ENCODE measurements at regions not wholly inside any gene's neighbourhood (a gene's known extent, or its start where the extent isn't known, plus 50 kb on each side); places are given as distances from the start of the nearest gene placed in this dataset.
"Not testable (repeated sequence)": the region's sequence is repeated elsewhere in the genome, so short reads cannot be mapped to it uniquely, and the experiment has no call there.

GRCh38 chr4:112721627-112722026 is 84.7 kb downstream of the LARP7 start:
- Mint-ChIP-seq H3K4me3 (ENCODE audit: unreplicated experiment) (no peak overlapping the region), H3K4me1 (ENCODE audit: low read depth, unreplicated experiment) (no peaks in the 10 kb centered on the region), H3K36me3 (ENCODE audit: insufficient read depth, unreplicated experiment) (no peaks in the 10 kb centered on the region), H3K27me3 (ENCODE audit: insufficient read depth, unreplicated experiment) (no peaks in the 10 kb centered on the region), H3K27ac (ENCODE audit: unreplicated experiment) (no peak overlapping the region), H3K9me3 (ENCODE audit: unreplicated experiment) (no peaks in the 10 kb centered on the region)
- Histone ChIP-seq H3K36me3 (ENCODE audit: control insufficient read depth, insufficient read depth, low read length) (no peaks in the 10 kb centered on the region), H3K27me3 (replicated peaks; ENCODE audit: control insufficient read depth, insufficient read depth, low read length) (no peaks in the 10 kb centered on the region), H3K9me3 (no peaks in the 10 kb centered on the region), H3K4me1 (no peaks in the 10 kb centered on the region), H3K4me3 (ENCODE audit: low read depth, low read length) (no peak overlapping the region)
- no peak for DNase-seq
- TF ChIP-seq, protein P1, sequence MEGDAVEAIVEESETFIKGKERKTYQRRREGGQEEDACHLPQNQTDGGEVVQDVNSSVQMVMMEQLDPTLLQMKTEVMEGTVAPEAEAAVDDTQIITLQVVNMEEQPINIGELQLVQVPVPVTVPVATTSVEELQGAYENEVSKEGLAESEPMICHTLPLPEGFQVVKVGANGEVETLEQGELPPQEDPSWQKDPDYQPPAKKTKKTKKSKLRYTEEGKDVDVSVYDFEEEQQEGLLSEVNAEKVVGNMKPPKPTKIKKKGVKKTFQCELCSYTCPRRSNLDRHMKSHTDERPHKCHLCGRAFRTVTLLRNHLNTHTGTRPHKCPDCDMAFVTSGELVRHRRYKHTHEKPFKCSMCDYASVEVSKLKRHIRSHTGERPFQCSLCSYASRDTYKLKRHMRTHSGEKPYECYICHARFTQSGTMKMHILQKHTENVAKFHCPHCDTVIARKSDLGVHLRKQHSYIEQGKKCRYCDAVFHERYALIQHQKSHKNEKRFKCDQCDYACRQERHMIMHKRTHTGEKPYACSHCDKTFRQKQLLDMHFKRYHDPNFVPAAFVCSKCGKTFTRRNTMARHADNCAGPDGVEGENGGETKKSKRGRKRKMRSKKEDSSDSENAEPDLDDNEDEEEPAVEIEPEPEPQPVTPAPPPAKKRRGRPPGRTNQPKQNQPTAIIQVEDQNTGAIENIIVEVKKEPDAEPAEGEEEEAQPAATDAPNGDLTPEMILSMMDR (IDR thresholded peaks at IDR 0.05; ENCODE audit: insufficient read depth in 1 of 2, low read depth in 1 of 2, low read length in 1 of 2, severe bottlenecking in 1 of 2, unreplicated experiment in 1 of 2) = no peak
- ChIA-PET POLR2A (no interaction called here), CTCF (no interaction called here)
- no TSS peak for BruUV-seq (replicated peaks)
- intact Hi-C loops (cut with micrococcal nuclease; ENCODE audit: unreplicated experiment) = no loop called here

DNA sequence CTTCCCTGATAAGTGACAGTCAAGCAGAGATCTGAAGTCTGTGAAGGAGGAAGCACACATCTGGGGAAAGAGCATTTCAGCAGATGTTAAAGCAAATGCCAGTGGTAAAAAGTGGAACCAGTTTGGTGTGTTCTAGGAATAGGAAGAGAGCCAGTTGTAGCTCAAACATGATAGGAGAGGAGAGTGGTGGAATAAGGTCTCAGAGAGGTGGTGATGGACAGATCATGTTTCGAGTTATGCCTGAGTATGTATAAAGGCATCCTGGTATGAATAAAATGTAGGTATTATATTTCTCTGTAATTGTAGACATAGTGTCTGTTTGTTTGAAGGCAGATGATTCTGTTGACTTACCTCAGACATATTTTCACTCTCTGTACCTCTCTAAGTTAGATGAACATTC is 89.1 kb downstream of the LARP7 start:
- Histone ChIP-seq H3K9me3 (no peaks in the 10 kb centered on the region), H3K36me3 (ENCODE audit: control insufficient read depth, insufficient read depth, low read length) (no peaks in the 10 kb centered on the region), H3K4me1 (no peaks in the 10 kb centered on the region), H3K27me3 (replicated peaks; ENCODE audit: control insufficient read depth, insufficient read depth, low read length) (no peaks in the 10 kb centered on the region), H3K4me3 (ENCODE audit: low read depth, low read length) (no peak overlapping the region)
- no TSS peak for BruUV-seq (replicated peaks)
- intact Hi-C loops (cut with micrococcal nuclease; ENCODE audit: unreplicated experiment) = no loop called here
- H3K4me3 Mint-ChIP-seq (ENCODE audit: unreplicated experiment) = no peak overlapping the region
- H3K36me3 Mint-ChIP-seq (ENCODE audit: insufficient read depth, unreplicated experiment) = no peaks in the 10 kb centered on the region
- ChIA-PET CTCF (no interaction called here), POLR2A (no interaction called here)
- H3K4me1 Mint-ChIP-seq (ENCODE audit: low read depth, unreplicated experiment) = no peaks in the 10 kb centered on the region
- no peaks in the 10 kb centered on the region for H3K27me3 Mint-ChIP-seq (ENCODE audit: insufficient read depth, unreplicated experiment)
- no peaks in the 10 kb centered on the region for H3K9me3 Mint-ChIP-seq (ENCODE audit: unreplicated experiment)
- no peak for DNase-seq
- TF ChIP-seq, protein P1 (IDR thresholded peaks at IDR 0.05; ENCODE audit: insufficient read depth in 1 of 2, low read depth in 1 of 2, low read length in 1 of 2, severe bottlenecking in 1 of 2, unreplicated experiment in 1 of 2) = no peak
- H3K27ac Mint-ChIP-seq (ENCODE audit: unreplicated experiment) = no peak overlapping the region

DNA sequence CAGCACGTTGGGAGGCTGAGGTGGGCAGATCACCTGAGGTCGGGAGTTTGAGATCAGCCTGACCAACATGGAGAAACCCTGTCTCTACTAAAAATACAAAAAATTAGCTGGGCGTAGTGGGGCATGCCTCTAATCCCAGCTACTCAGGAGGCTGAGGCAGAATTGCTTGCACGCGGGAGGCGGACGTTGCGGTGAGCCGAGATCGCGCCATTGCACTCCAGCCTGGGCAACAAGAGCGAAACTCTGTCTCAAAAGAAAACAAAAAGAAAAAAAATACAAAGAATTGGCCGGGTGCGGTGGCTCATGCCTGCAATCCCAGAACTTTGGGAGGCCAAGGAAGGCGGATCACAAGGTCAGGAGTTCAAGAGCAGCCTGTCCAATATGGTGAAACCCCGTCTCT is 90.8 kb downstream of the LARP7 start:
- DNase-seq; H3K36me3 ChIP-seq (ENCODE audit: control insufficient read depth, insufficient read depth, low read length); H3K9me3 Mint-ChIP-seq (ENCODE audit: unreplicated experiment); CTCF ChIA-PET; intact Hi-C loops (cut with micrococcal nuclease; ENCODE audit: unreplicated experiment); H3K4me3 Mint-ChIP-seq (ENCODE audit: unreplicated experiment); BruUV-seq (replicated peaks); H3K9me3 ChIP-seq; POLR2A ChIA-PET; H3K36me3 Mint-ChIP-seq (ENCODE audit: insufficient read depth, unreplicated experiment); H3K27me3 Mint-ChIP-seq (ENCODE audit: insufficient read depth, unreplicated experiment); H3K4me3 ChIP-seq (ENCODE audit: low read depth, low read length); H3K4me1 ChIP-seq; H3K27ac Mint-ChIP-seq (ENCODE audit: unreplicated experiment); H3K4me1 Mint-ChIP-seq (ENCODE audit: low read depth, unreplicated experiment); H3K27me3 ChIP-seq (replicated peaks; ENCODE audit: control insufficient read depth, insufficient read depth, low read length): not testable (repeated sequence)

- intact Hi-C loops (cut with micrococcal nuclease; ENCODE audit: unreplicated experiment) = no loop called here
- H3K4me3 Mint-ChIP-seq (ENCODE audit: unreplicated experiment) = no peak overlapping the region
- H3K27me3 Mint-ChIP-seq (ENCODE audit: insufficient read depth, unreplicated experiment) = no peaks in the 10 kb centered on the region
- Histone ChIP-seq H3K9me3 (no peaks in the 10 kb centered on the region), H3K36me3 (ENCODE audit: control insufficient read depth, insufficient read depth, low read length) (no peaks in the 10 kb centered on the region), H3K4me1 (no peaks in the 10 kb centered on the region), H3K27me3 (replicated peaks; ENCODE audit: control insufficient read depth, insufficient read depth, low read length) (no peaks in the 10 kb centered on the region), H3K4me3 (ENCODE audit: low read depth, low read length) (no peak overlapping the region)
- H3K4me1 Mint-ChIP-seq (ENCODE audit: low read depth, unreplicated experiment) = no peaks in the 10 kb centered on the region
- no peaks in the 10 kb centered on the region for H3K36me3 Mint-ChIP-seq (ENCODE audit: insufficient read depth, unreplicated experiment)
- CTCF ChIA-PET = no interaction called here
- DNase-seq = no peak
- BruUV-seq (replicated peaks) = no TSS peak
- no peaks in the 10 kb centered on the region for H3K9me3 Mint-ChIP-seq (ENCODE audit: unreplicated experiment)
- no peak overlapping the region for H3K27ac Mint-ChIP-seq (ENCODE audit: unreplicated experiment)
- POLR2A ChIA-PET = no interaction called here
- TF ChIP-seq, protein P1 (IDR thresholded peaks at IDR 0.05; ENCODE audit: insufficient read depth in 1 of 2, low read depth in 1 of 2, low read length in 1 of 2, severe bottlenecking in 1 of 2, unreplicated experiment in 1 of 2) = no peak
These were observed 94.8 kb downstream of the LARP7 start for GRCh38 chr4:112731715-112732114.
